Endothelial cell of umbilical vein (primary cell): ENCODE measurements at regions not wholly inside any gene's neighbourhood (a gene's known extent, or its start where the extent isn't known, plus 50 kb on each side); places are given as distances from the start of the nearest gene placed in this dataset.
A peak's percentile ranks its signal among the peaks of the same experiment; 100 is the strongest.

Experiments
- BruUV-seq: library from RNA; stranded (reverse); fragments of 400-500 nt; replicated peaks from 2 replicates; lab custom pipeline; 2021; lab: Mats Ljungman, UMichigan
- CTCF ChIA-PET: fragments of 300-600, 350-600 bp; sonication (Branson Sonifier 250); formaldehyde crosslinking; loops from one replicate; lab custom pipeline; 2021; ENCODE audit warnings: antibody characterized with exemption, inconsistent platforms; lab: Charles Lee
- POLR2A ChIA-PET: fragments of 300-600, 350-600 bp; sonication (Branson Sonifier 250); formaldehyde crosslinking; loops from one replicate; lab custom pipeline; 2021; ENCODE audit warnings: antibody characterized with exemption, inconsistent platforms; lab: Charles Lee
- DNase-seq: peaks from one replicate; pipeline ENCODE4 v3.0.0-alpha.2; 2011; ENCODE audit warnings: low read depth, low spot score
- FAIRE-seq: peaks from 2 replicates; lab custom pipeline; 2011; peaks lifted over from hg19 to GRCh38; lab: Jason Lieb, UNC
- H2AFZ ChIP-seq: 2 replicates; pipeline ENCODE4 v1.6.0; 2012; ENCODE audit warnings: low read depth, low read length, control low read depth, inconsistent platforms
- H3K27ac ChIP-seq: 2 replicates; pipeline ENCODE4 v1.5.1; 2011; ENCODE audit warnings: low read depth, mild to moderate bottlenecking, control low read depth, low read length, moderate library complexity; ENCODE audit not compliant: insufficient read depth
- H3K27me3 ChIP-seq, 2 experiments: 2 replicates each; pipeline versions ENCODE4 v1.6.0 to v1.6.1; 2011; ENCODE audit warnings: low read length in 2 of 2, mixed read lengths in 1 of 2; ENCODE audit not compliant: control insufficient read depth in 2 of 2, insufficient read depth in 2 of 2
- H3K36me3 ChIP-seq, 2 experiments: 2 replicates in 1 of 2; 3 replicates in 1 of 2; pipeline ENCODE4 v1.5.1; 2011; ENCODE audit warnings: low read length in 2 of 2, mild to moderate bottlenecking in 1 of 2, moderate library complexity in 1 of 2; ENCODE audit not compliant: control insufficient read depth in 2 of 2, insufficient read depth in 2 of 2; ENCODE audit errors: extremely low read depth in 1 of 2
- H3K4me1 ChIP-seq: 3 replicates; pipeline ENCODE4 v1.5.1; 2011; ENCODE audit warnings: mild to moderate bottlenecking, low read length; ENCODE audit not compliant: control insufficient read depth, insufficient read depth; ENCODE audit errors: extremely low read depth
- H3K4me2 ChIP-seq: 2 replicates; pipeline ENCODE4 v1.6.1; 2011; ENCODE audit warnings: low read length, control low read depth, mixed read lengths; ENCODE audit not compliant: insufficient read depth
- H3K4me3 ChIP-seq, 3 experiments: fragments of 200-600 bp in 1 of 3; sonication (generic), shearing (Covaris generic) in 1 of 3; replicated peaks in 1 of 3; 2 replicates each; pipeline ENCODE4 v1.5.1; 2011 to 2016; ENCODE audit warnings: control low read depth in 3 of 3, low read length in 3 of 3, mild to moderate bottlenecking in 2 of 3, inconsistent platforms in 1 of 3, low read depth in 1 of 3, moderate library complexity in 1 of 3; ENCODE audit not compliant: insufficient read depth in 1 of 3
- H3K79me2 ChIP-seq: 2 replicates; pipeline ENCODE4 v1.6.0; 2012; ENCODE audit warnings: low read length, inconsistent platforms; ENCODE audit not compliant: control insufficient read depth, insufficient read depth
- H3K9ac ChIP-seq: replicated peaks from 2 replicates; pipeline ENCODE3; 2011; ENCODE audit warnings: low read length, control low read depth; ENCODE audit not compliant: insufficient read depth; ENCODE audit errors: extremely low read depth
- H3K9me1 ChIP-seq: replicated peaks from 3 replicates; pipeline ENCODE4 v1.6.0; 2011; ENCODE audit warnings: mild to moderate bottlenecking, low read length; ENCODE audit not compliant: control insufficient read depth, insufficient read depth; ENCODE audit errors: extremely low read depth
- H3K9me3 ChIP-seq: replicated peaks from 2 replicates; pipeline ENCODE4 v1.5.1; 2012; ENCODE audit warnings: low read length, inconsistent platforms; ENCODE audit not compliant: control insufficient read depth, insufficient read depth
- H4K20me1 ChIP-seq: replicated peaks from 2 replicates; pipeline ENCODE3; 2011; ENCODE audit warnings: mild to moderate bottlenecking, low read length; ENCODE audit not compliant: control insufficient read depth, insufficient read depth; ENCODE audit errors: extremely low read depth
- JUN ChIP-seq: IDR thresholded peaks from 2 replicates; pipeline ENCODE4 v1.6.1; 2011; ENCODE audit warnings: borderline replicate concordance, low read depth; ENCODE audit not compliant: insufficient read length, insufficient read depth
- dilution Hi-C: fragments of 300-500 bp; cut with MboI; formaldehyde crosslinking; loops from one replicate; pipeline ENCODE4 v1.15.0; 2019; ENCODE audit warnings: low sequenced_read_pairs; ENCODE audit not compliant: extremely low pct_ligation_motif_present
- intact Hi-C: fragments of 100-400 bp; cut with micrococcal nuclease; formaldehyde crosslinking; loops from one replicate; pipeline ENCODE4 v1.10.0; 2022
- TF ChIP-seq, protein P1 (sequence below), 2 donors: IDR thresholded peaks; 1 replicate in 1 of 2; 2 replicates in 1 of 2; pipeline ENCODE4 v1.5.1; 2011; ENCODE audit warnings: low read length in 2 of 2, mild to moderate bottlenecking in 2 of 2, moderate library complexity in 2 of 2, control low read depth in 1 of 2, inconsistent platforms in 1 of 2, low read depth in 1 of 2; ENCODE audit not compliant: insufficient read depth in 1 of 2; ENCODE audit errors: extremely low read depth in 1 of 2

DNA sequence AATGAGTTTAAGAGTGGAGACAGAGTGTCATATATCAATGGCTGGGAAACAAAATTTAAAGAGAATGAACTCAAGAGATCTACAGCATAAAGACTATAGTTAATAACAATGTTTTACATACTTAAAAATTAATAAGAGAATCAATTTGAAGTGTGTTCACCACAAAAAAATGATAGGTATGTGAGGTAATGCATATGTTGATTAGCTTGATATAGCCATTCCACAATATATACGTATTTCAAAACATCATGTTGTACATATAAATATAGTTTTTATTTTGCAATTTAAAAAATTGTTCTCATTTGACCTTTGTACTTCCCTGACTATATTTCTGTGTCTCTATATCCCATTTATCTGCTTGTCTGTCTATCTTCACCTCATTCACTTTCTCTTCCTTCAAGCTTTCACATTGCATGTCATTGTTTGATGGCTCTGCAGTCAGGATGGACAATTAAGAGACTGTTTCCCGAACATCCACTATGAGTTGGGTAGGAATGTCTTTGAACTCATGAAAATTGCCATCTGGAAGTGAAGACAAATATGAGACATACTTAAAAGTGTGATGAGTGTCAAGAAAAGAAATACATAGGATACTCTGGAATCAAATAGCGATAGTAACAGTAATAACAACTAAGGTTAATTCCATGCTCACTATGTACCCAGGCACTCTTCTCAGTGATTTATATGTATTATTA, 359.9 kb upstream of the ACTBL2 start:
- peak; percentile 43 for DNase-seq
- POLR2A ChIA-PET = interaction anchor here (1.1 to 1.7 kb wide), 2 partner anchors 613 to 618 kb away, joined by 4 read pairs; no protein-coding TSS in a partner anchor
- Histone ChIP-seq H3K9me1 (no peaks in the 10 kb centered on the region), H3K4me2 (peak overlapping the region; percentile 58), H4K20me1 (no peaks in the 10 kb centered on the region), H3K36me3 (no peaks in the 10 kb centered on the region), H2AFZ (no peak overlapping the region), H3K27ac (peak overlapping the region; percentile 90), H3K4me1 (peaks cover 63% of the 10 kb centered on the region), H3K79me2 (no peaks in the 10 kb centered on the region), H3K9ac (peak overlapping the region; percentile 83), H3K4me3 (no peak overlapping the region), H3K9me3 (no peaks in the 10 kb centered on the region), H3K27me3 (no peaks in the 10 kb centered on the region)
- intact Hi-C loops (loop anchor here (1.0 to 5.0 kb wide), 4 partner anchors 44 to 609 kb away; no protein-coding TSS in a partner anchor), dilution Hi-C loops (no loop called here)
- TF ChIP-seq, protein P1, sequence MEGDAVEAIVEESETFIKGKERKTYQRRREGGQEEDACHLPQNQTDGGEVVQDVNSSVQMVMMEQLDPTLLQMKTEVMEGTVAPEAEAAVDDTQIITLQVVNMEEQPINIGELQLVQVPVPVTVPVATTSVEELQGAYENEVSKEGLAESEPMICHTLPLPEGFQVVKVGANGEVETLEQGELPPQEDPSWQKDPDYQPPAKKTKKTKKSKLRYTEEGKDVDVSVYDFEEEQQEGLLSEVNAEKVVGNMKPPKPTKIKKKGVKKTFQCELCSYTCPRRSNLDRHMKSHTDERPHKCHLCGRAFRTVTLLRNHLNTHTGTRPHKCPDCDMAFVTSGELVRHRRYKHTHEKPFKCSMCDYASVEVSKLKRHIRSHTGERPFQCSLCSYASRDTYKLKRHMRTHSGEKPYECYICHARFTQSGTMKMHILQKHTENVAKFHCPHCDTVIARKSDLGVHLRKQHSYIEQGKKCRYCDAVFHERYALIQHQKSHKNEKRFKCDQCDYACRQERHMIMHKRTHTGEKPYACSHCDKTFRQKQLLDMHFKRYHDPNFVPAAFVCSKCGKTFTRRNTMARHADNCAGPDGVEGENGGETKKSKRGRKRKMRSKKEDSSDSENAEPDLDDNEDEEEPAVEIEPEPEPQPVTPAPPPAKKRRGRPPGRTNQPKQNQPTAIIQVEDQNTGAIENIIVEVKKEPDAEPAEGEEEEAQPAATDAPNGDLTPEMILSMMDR (IDR thresholded peaks at IDR 0.05; ENCODE audit: extremely low read depth in 1 of 2, insufficient read depth in 1 of 2, low read depth in 1 of 2, low read length in 2 of 2) = no peak
- TF ChIP-seq JUN = peak; percentile 2
- CTCF ChIA-PET = interaction anchor here (0.8 to 2.3 kb wide), 9 partner anchors 10 to 618 kb away, joined by 3 to 19 read pairs (median 4); no protein-coding TSS in a partner anchor
- BruUV-seq = no TSS peak
- peak; percentile 52 for FAIRE-seq
